Body of pancreas (tissue), 4 donors: ENCODE measurements at regions not wholly inside any gene's neighbourhood (a gene's known extent, or its start where the extent isn't known, plus 50 kb on each side); places are given as distances from the start of the nearest gene placed in this dataset.

Experiments
- CTCF ChIP-seq, 7 experiments: fragments of 450-650 bp in 4 of 7; fragments of 200-600 bp in 3 of 7; sonication (generic) in 3 of 7; IDR thresholded peaks; one replicate each; pipeline ENCODE4 v1.5.1; 2016 to 2019; ENCODE audit warnings: antibody characterized with exemption in 7 of 7
- POLR2A ChIP-seq, 3 donors: fragments of 450-650 bp; IDR thresholded peaks; one replicate each; pipeline ENCODE4 v1.6.1; 2016; ENCODE audit warnings: antibody characterized with exemption in 3 of 3, mild to moderate bottlenecking in 2 of 3

DNA sequence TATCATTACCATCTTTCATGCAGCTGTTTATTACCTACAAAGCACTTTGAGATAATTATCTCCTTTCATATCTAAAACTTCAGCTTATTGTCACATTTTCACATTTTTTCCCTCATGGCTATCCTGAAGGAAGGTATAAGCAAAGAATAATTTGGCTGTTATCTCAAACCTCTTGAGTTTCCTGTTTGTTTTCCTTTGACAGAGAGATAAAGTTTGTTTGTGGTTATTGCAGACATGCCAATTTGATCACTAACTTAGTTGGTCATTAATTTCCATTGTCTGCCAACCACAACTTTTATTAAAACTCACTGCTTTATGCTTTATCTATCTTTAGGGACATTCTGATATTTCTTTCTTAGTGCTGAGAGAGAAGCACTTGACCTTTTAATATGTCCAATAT is 89.8 kb upstream of the SPANXB1 start:
- TF ChIP-seq CTCF (IDR thresholded peaks at IDR 0.05), result no peak
- no peak for TF ChIP-seq POLR2A (IDR thresholded peaks at IDR 0.05)
